ENCODE measurements at regions not wholly inside any gene's neighbourhood (a gene's known extent, or its start where the extent isn't known, plus 50 kb on each side); places are given as distances from the start of the nearest gene placed in this dataset.
"Not testable (repeated sequence)": the region's sequence is repeated elsewhere in the genome, so short reads cannot be mapped to it uniquely, and the experiment has no call there.

DNA sequence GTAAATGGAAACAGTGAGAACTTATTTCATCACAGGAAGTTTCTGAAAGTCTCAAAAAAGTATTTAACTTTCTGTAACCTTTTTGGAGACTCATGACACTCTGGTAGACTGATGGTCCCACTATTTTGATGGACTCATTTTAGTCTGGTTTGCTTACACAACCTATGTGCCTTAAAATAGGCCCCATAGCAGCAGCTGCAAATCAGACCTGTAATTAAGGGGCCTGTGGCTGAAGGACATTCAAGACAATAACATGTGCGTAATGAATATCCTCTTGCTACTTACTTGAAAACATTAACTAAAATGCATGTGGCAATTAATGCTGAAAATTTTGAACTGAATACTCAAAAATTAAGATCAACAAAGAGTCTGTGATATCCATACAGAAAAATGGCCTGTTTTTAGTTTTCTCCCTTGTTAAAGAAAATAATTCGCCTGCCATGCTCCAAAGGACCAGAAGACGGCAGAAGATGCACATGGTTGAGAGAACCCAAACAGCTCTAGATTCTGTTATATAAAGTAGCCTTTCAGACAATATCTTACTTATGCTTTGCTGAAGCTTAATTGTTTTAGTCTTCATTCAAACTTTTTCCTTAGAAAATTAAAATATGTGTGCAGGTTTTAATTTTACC is 568.5 kb downstream of the KCNA4 start:
- DNase-seq = peak in 1 of 2 experiments; percentile 36
- H3K4me1 ChIP-seq = no peaks in the 10 kb centered on the region

DNA sequence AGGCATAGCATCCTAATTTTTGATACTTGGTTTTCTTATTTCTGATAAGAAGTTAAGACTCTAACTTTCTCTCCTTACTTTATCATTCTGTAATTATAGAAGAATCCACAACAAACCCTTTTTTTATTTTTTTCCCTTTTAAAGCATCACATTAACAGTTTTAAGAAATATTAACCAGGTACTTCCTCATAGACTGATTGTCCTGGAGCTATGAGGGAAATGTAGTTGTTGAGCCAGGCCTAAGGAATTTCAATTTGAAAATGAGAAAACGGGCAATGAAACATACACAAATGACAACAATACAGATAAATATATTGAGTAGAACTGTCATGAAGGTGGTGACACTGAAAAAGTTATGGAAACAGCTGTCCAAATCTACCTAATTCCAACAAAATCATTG is 569.0 kb downstream of the KCNA4 start:
- H3K4me1 ChIP-seq = no peaks in the 10 kb centered on the region
- H3K4me3 ChIP-seq = no peak overlapping the region
- H3K9me3 ChIP-seq (replicated peaks) = no peaks in the 10 kb centered on the region
- no peak for DNase-seq
- H3K36me3 ChIP-seq = no peaks in the 10 kb centered on the region
- no peak overlapping the region for H3K27ac ChIP-seq
- no peaks in the 10 kb centered on the region for H3K27me3 ChIP-seq

More for the DNA sequence above, 568.5 kb downstream of the KCNA4 start:
- no peak overlapping the region for H3K27ac ChIP-seq
- no peaks in the 10 kb centered on the region for H3K36me3 ChIP-seq
- no peak overlapping the region for H3K4me3 ChIP-seq
- H3K9me3 ChIP-seq (replicated peaks) = no peaks in the 10 kb centered on the region
- no peaks in the 10 kb centered on the region for H3K27me3 ChIP-seq

DNA sequence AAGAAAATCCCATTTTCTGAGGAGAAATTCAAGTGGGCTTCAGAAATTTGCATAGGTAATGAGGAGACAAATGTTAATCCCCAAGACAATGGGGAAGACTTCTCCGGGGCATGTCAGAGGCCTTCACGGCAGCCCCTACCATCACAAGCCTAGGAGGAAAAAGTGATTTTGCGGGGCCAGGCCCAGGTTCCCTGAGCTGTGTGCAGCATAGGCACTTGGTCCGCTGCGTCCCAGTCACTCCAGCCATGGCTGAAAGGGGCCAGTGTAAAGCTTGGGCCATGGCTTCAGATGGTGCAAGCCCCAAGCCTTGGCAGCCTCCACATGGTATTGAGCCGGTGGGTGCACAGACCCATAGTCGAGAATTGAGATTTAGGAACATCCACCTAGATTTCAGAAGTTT is 570.7 kb downstream of the KCNA4 start:
- no peak overlapping the region for H3K4me3 ChIP-seq
- DNase-seq = no peak
- no peaks in the 10 kb centered on the region for H3K27me3 ChIP-seq
- H3K9me3 ChIP-seq (replicated peaks) = no peaks in the 10 kb centered on the region
- no peak overlapping the region for H3K27ac ChIP-seq
- no peaks in the 10 kb centered on the region for H3K4me1 ChIP-seq
- no peaks in the 10 kb centered on the region for H3K36me3 ChIP-seq

DNA sequence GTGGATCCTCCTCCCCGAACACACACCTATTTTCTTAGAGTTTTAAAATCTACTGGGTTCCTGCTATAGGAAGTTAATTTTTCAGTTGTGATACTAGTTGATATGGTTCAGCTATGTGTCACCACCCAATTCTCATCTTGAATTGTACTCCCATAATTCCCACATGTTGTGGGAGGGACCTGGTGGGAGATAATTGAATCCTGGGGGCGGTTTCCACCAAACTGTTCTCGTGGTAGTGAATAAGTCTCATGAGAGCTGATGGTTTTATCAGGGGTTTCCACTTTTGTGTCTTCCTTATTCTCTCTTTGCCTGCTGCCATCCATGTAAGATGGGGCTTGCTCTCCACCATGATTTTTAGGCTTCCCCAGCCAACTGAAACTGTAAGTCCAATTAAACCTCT is 571.6 kb downstream of the KCNA4 start:
- not testable (repeated sequence) for H3K27ac ChIP-seq; H3K9me3 ChIP-seq (replicated peaks); H3K4me1 ChIP-seq; DNase-seq; H3K4me3 ChIP-seq; H3K27me3 ChIP-seq; H3K36me3 ChIP-seq

DNA sequence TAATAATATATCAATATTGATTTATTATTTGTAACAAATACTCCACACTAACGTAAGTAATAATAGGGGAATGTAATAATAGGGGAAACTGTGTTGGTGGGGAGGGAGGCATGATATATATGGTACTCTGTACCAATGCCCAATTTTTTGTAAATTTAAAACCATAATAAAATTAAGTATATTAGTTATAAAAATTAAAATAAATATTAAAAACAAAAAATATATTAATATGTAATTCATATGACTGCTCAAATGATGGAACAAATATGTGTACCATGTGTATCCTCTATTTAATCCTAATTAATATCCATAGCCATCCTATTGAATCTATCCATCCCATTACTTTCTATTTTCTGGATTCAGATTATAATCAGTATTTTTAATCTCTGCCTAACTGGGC is 578.0 kb downstream of the KCNA4 start:
- Histone ChIP-seq H3K9me3 (replicated peaks) (no peaks in the 10 kb centered on the region), H3K27me3 (no peaks in the 10 kb centered on the region), H3K27ac (no peak overlapping the region), H3K4me1 (no peaks in the 10 kb centered on the region), H3K4me3 (no peak overlapping the region), H3K36me3 (no peaks in the 10 kb centered on the region)
- no peak for DNase-seq

DNA sequence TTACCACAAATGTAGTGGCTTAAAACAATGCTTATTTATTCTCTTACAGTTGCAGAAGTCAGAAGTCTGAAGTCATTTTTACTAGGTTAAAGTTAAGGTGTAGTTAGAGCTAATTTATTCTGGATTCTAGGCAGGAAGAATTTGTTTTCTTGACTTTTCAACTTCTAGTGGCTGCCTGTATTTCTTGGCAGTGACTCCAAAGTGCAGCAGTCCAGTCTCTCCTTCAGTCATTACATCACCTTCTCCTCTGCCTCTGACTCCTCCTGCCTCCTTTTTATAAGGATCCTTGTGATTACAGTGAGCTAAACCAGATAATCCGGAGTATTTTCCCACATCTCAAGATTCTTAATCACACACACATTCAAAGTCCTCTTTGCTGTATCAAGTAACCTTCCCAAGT is 581.4 kb downstream of the KCNA4 start:
- no peaks in the 10 kb centered on the region for H3K4me1 ChIP-seq
- H3K27ac ChIP-seq = no peak overlapping the region
- no peaks in the 10 kb centered on the region for H3K36me3 ChIP-seq
- H3K4me3 ChIP-seq = no peak overlapping the region
- H3K27me3 ChIP-seq = no peaks in the 10 kb centered on the region
- no peaks in the 10 kb centered on the region for H3K9me3 ChIP-seq (replicated peaks)
- no peak for DNase-seq

DNA sequence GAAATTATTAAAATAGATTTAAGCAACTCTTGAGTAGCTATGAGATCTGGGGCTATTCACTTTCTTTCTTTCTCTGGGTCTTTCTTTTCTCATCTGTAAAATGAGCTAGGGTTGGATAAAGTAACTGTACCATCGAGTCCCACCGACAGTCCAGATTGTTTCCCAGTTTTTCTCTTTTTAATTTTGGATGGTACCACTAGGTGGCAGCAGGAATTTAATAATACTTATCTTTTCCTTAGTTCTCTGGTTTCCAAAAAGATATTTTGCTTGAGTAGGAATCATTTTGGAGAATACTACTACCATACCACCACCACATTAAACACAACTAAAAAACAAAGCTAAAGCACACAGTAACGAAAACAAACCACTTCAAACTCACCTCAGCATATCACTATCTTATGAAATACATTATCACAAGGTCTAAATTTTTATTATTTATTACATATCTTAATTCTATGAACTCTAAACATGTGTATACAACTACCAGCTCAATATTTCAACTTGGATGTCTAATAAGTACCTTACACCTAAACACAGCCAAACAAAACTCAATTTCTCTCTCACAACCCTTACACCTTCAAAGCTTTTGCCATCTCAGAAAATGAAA is 584.0 kb downstream of the KCNA4 start:
- no peaks in the 10 kb centered on the region for H3K4me1 ChIP-seq
- no peak overlapping the region for H3K27ac ChIP-seq
- no peaks in the 10 kb centered on the region for H3K27me3 ChIP-seq
- H3K9me3 ChIP-seq (replicated peaks) = no peaks in the 10 kb centered on the region
- H3K36me3 ChIP-seq = no peaks in the 10 kb centered on the region
- H3K4me3 ChIP-seq = no peak overlapping the region
- peak in 1 of 2 experiments; percentile 55 for DNase-seq

DNA sequence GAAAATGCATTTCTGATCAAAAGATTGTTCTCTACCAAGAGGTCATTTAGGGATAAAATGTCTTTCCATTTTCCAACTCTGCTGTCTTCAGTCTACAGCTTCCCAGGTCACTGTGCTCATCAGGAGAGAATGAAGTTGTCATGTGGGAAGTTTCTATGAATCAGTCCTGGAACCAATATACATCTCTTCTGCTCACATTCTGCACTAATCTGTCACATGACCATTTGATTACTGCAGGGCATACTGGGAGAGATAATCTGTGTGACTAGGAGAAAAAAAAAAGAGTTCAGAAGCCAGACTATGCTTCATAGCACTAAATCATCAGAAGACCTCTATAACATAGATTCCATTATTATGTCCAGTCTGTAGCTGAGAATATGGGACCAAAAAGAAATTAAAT is 611.5 kb downstream of the KCNA4 start:
- Histone ChIP-seq H3K27ac (no peak overlapping the region), H3K4me3 (no peak overlapping the region), H3K4me1 (no peaks in the 10 kb centered on the region), H3K27me3 (no peaks in the 10 kb centered on the region), H3K9me3 (replicated peaks) (no peaks in the 10 kb centered on the region), H3K36me3 (no peaks in the 10 kb centered on the region)
- DNase-seq = no peak

DNA sequence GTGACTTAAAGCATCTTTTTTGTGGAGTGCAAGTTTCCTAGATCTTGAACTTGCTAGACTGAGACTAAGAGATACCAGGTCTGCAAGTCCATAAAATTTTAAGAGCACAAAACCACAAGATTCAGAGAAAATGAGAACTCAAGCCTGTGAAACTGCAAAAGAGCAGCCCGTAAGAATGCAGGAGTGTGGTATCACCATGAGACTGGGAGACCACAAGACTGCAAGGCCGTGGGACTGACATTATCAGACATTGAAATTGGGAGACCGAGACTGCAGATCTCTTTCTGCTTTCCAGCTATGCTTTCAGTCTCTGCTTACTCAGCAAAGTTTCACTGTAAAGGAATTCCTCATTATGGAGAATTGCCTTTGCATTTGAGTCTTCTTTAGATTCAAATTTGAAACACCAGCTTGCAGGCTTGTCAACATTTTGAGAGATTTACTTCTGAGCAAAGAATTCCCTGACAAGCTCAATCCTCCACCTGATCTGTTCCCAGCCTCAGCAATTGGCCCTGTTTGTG is 621.2 kb downstream of the KCNA4 start:
- H3K9me3 ChIP-seq (replicated peaks) = no peaks in the 10 kb centered on the region
- no peaks in the 10 kb centered on the region for H3K4me1 ChIP-seq
- no peak for DNase-seq
- H3K36me3 ChIP-seq = no peaks in the 10 kb centered on the region
- no peaks in the 10 kb centered on the region for H3K27me3 ChIP-seq
- no peak overlapping the region for H3K4me3 ChIP-seq
- H3K27ac ChIP-seq = no peak overlapping the region

DNA sequence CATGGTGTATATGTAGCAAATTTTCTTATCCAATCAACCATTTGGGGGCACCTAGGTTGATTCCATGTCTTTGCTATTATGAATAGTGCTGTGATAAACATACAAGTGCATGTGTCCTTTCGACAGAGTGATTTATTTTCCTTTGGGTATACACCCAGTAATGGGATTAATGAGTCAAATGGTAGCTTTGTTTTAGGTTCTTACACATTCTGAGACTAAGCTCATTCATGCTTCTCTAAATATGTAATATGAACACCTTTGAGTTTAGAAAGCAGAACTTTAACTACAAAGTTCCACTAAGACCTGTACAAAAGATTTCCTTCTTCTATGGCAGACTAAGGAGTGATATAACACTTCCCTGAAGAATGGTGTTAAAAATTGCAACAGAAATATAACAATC is 627.0 kb downstream of the KCNA4 start:
- no peak overlapping the region for H3K27ac ChIP-seq
- H3K4me1 ChIP-seq = no peaks in the 10 kb centered on the region
- no peaks in the 10 kb centered on the region for H3K27me3 ChIP-seq
- no peaks in the 10 kb centered on the region for H3K36me3 ChIP-seq
- DNase-seq = no peak
- H3K4me3 ChIP-seq = no peak overlapping the region
- H3K9me3 ChIP-seq (replicated peaks) = no peaks in the 10 kb centered on the region

DNA sequence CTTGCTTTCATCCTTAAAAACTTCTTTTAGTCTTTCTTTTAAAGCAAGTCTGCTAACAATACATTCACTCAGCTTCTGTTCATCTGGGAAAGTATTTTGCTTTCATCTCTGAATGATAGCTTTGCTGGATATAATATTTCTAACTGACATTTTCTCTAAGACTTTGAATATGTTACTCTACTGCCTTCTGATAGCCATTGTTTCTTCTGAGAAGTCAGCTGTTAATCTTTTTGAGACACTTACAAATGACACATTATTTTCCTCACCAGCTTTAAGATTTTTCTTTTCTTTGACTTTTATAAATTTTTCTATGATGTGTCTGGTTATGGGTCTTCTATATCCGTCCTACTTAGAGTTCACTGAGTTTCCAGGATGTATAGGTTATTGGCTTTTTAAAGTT is 643.1 kb downstream of the KCNA4 start:
- DNase-seq = no peak
- Histone ChIP-seq H3K27ac (no peak overlapping the region), H3K36me3 (no peaks in the 10 kb centered on the region), H3K9me3 (replicated peaks) (no peaks in the 10 kb centered on the region), H3K27me3 (no peaks in the 10 kb centered on the region), H3K4me1 (no peaks in the 10 kb centered on the region), H3K4me3 (no peak overlapping the region)

DNA sequence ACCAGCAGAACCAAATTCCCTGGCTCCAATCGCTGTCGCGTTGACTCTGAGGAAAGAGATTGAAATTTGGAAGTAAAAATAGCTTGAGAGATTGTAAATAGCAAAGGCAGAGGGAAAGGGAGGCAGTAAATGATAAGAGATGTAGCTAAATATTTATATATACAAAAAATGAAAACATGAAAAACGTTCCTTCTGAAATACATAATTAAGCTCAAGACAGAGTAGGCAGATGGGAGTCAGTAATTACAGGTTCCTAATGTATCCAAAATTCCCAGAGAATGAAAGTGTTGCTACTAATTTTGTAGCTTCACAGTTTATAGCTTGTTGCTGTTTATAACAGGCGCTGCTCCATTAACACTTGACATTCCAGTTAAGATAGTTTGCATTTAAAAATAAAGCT is 648.7 kb downstream of the KCNA4 start:
- no peaks in the 10 kb centered on the region for H3K9me3 ChIP-seq (replicated peaks)
- no peak overlapping the region for H3K4me3 ChIP-seq
- no peak overlapping the region for H3K27ac ChIP-seq
- H3K36me3 ChIP-seq = no peaks in the 10 kb centered on the region
- no peak for DNase-seq
- no peaks in the 10 kb centered on the region for H3K27me3 ChIP-seq
- no peaks in the 10 kb centered on the region for H3K4me1 ChIP-seq

DNA sequence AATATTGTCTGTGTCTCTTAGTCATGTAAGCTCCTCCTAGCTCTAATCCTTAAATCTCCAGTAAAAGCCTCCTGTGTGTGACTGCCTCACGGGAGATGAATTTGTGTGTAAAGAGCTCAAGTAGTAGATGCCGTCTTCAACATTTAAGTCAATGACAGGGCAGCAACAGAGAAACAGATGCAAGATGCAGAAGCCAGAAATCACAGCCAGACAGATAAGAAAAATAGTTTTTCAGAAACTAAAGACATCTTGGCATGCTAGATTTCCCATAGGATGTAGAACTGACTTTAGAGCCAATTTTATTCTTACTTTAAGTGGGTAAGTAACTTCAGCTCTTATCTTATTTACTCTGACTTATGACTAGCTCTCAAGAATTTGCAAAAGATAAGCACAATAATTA is 652.8 kb downstream of the KCNA4 start:
- H3K4me3 ChIP-seq = no peak overlapping the region
- no peaks in the 10 kb centered on the region for H3K27me3 ChIP-seq
- DNase-seq = no peak
- no peaks in the 10 kb centered on the region for H3K4me1 ChIP-seq
- no peak overlapping the region for H3K27ac ChIP-seq
- H3K36me3 ChIP-seq = no peaks in the 10 kb centered on the region
- H3K9me3 ChIP-seq (replicated peaks) = no peaks in the 10 kb centered on the region

DNA sequence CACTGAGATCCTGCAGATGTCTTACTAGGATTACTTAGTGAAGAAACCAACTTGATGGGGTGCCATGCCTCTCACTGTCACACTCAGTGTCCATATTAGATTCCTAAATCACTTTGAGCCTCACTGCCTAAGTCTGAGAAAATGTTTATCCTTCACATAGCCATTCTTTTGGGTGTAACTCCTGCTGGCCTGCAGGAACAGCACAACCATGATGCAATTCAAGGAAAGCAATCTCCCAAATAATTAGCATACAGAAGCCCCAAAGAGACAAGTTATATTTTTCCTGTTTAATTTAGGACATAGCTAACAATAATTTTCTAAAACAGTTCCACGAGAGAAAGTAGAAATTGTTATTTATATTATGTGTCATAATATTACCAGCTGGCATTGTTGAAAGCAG is 655.5 kb downstream of the KCNA4 start:
- no peaks in the 10 kb centered on the region for H3K4me1 ChIP-seq
- no peaks in the 10 kb centered on the region for H3K27me3 ChIP-seq
- H3K4me3 ChIP-seq = no peak overlapping the region
- no peaks in the 10 kb centered on the region for H3K9me3 ChIP-seq (replicated peaks)
- no peak for DNase-seq
- H3K27ac ChIP-seq = no peak overlapping the region
- H3K36me3 ChIP-seq = no peaks in the 10 kb centered on the region

DNA sequence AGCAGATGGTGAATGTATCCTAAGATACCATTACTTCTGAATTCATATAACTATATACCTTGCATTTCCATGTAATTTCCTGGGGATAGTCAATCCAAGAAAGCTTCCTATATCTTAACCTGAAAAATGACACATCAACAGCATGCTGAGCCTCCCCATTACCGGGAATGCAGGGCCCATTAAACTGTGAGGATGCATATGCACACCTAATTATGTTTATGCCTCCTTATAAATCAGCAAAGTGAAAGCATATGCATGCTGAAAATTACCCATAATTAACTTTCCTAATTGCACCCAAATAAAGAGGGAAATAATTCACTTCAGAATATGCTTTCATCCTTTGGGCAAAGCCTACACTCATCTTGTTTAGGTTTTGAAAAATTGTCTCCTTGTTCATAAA is 663.0 kb downstream of the KCNA4 start:
- H3K4me1 ChIP-seq = no peaks in the 10 kb centered on the region
- no peak overlapping the region for H3K27ac ChIP-seq
- no peaks in the 10 kb centered on the region for H3K36me3 ChIP-seq
- DNase-seq = no peak
- H3K9me3 ChIP-seq (replicated peaks) = no peaks in the 10 kb centered on the region
- no peak overlapping the region for H3K4me3 ChIP-seq
- H3K27me3 ChIP-seq = no peaks in the 10 kb centered on the region

DNA sequence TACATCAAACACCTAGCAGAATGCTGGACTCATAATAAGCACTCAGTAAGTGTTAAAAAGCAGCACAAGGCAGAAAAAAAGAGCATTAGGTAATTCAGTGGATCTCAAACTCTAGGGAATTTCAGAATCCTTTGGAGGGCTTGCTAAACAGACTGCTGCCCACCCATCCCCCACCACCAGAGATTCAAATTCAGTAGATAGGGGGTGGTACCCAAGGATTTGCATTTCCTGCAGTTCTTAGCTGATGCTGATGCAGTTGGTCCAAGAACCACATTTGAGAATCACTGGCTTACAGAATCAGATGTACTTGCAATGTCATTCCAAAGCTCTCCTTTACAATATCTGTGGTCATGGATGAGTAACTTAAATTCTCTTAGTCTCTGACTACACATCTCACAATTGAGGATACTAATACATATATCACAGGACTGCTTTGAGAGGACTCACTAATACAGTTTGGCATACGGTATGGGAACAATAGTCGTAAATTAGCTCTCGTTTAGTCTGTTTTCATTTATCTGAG is 664.5 kb downstream of the KCNA4 start:
- DNase-seq = no peak
- Histone ChIP-seq H3K4me1 (no peaks in the 10 kb centered on the region), H3K36me3 (no peaks in the 10 kb centered on the region), H3K27me3 (no peaks in the 10 kb centered on the region), H3K27ac (no peak overlapping the region), H3K4me3 (no peak overlapping the region), H3K9me3 (replicated peaks) (no peaks in the 10 kb centered on the region)
